Left lung (tissue), 4 donors: ENCODE measurements at regions not wholly inside any gene's neighbourhood (a gene's known extent, or its start where the extent isn't known, plus 50 kb on each side); places are given as distances from the start of the nearest gene placed in this dataset.

Experiments
- ATAC-seq: fragments of 200-7000 bp; cut with Tn5 transposase; one replicate; pipeline ENCODE4 v1.9.1; 2020; ENCODE audit warnings: moderate library complexity
- DNase-seq, 4 donors: peaks; one replicate each; pipeline ENCODE4 v3.0.0-alpha.2; 2013 to 2020
- H3K27ac ChIP-seq, 2 donors: fragments of 200-600 bp; sonication (generic) in 1 of 2; one replicate each; pipeline versions ENCODE4 v1.5.0 to v1.8.0; 2020 to 2021
- H3K27me3 ChIP-seq, 2 donors: fragments of 200-600 bp; sonication (generic) in 1 of 2; one replicate each; pipeline versions ENCODE4 v1.5.0 to v1.8.0; 2020 to 2021
- H3K36me3 ChIP-seq, 2 donors: fragments of 200-600 bp; sonication (generic) in 1 of 2; one replicate each; pipeline versions ENCODE4 v1.5.0 to v1.8.0; 2020 to 2021
- H3K4me1 ChIP-seq, 2 donors: fragments of 200-600 bp; one replicate each; pipeline ENCODE4 v1.8.0; 2021
- H3K4me3 ChIP-seq, 2 donors: fragments of 200-600 bp; sonication (generic) in 1 of 2; one replicate each; pipeline versions ENCODE4 v1.5.0 to v1.8.0; 2020 to 2021; ENCODE audit warnings: mild to moderate bottlenecking in 1 of 2
- H3K9me3 ChIP-seq, 2 donors: fragments of 200-600 bp; sonication (generic) in 1 of 2; one replicate each; pipeline versions ENCODE4 v1.5.0 to v1.8.0; 2020 to 2021
- intact Hi-C, 2 donors: fragments of 100-400 bp; cut with DNase I; formaldehyde crosslinking; loops; one replicate each; pipeline versions ENCODE4 v1.11.2 to v1.14.2; 2022
- TF ChIP-seq, protein P1 (sequence below), 2 donors: fragments of 200-600 bp; sonication (generic) in 1 of 2; IDR thresholded peaks; one replicate each; pipeline versions ENCODE4 v1.5.0 to v1.8.0; 2021; ENCODE audit warnings: antibody characterized with exemption in 2 of 2
- donor health status: DM: no; HTN: yes; CAD: no.
- donor health status: DM: no; HTN: no; CAD: no.

- no peaks in the 10 kb centered on the region for H3K36me3 ChIP-seq
- H3K4me3 ChIP-seq, result no peak overlapping the region
- H3K27ac ChIP-seq, result no peak overlapping the region
- DNase-seq, result no peak
- H3K4me1 ChIP-seq, result peaks cover 13 to 32% of the 10 kb centered on the region in 2 donors
- no peaks in the 10 kb centered on the region for H3K27me3 ChIP-seq
- intact Hi-C loops, result no loop called here
- ATAC-seq, result no peak
- H3K9me3 ChIP-seq, result no peaks in the 10 kb centered on the region
- TF ChIP-seq, protein P1, sequence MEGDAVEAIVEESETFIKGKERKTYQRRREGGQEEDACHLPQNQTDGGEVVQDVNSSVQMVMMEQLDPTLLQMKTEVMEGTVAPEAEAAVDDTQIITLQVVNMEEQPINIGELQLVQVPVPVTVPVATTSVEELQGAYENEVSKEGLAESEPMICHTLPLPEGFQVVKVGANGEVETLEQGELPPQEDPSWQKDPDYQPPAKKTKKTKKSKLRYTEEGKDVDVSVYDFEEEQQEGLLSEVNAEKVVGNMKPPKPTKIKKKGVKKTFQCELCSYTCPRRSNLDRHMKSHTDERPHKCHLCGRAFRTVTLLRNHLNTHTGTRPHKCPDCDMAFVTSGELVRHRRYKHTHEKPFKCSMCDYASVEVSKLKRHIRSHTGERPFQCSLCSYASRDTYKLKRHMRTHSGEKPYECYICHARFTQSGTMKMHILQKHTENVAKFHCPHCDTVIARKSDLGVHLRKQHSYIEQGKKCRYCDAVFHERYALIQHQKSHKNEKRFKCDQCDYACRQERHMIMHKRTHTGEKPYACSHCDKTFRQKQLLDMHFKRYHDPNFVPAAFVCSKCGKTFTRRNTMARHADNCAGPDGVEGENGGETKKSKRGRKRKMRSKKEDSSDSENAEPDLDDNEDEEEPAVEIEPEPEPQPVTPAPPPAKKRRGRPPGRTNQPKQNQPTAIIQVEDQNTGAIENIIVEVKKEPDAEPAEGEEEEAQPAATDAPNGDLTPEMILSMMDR (IDR thresholded peaks at IDR 0.05), result no peak
These were observed 83.7 kb upstream of the DUSP5 start for GRCh38 chr10:110413903-110414547.

- ATAC-seq (peak; percentile 48), DNase-seq (peak in 1 of 4 donors; percentile 53)
- Histone ChIP-seq H3K27me3 (no peaks in the 10 kb centered on the region), H3K4me3 (no peak overlapping the region), H3K36me3 (no peaks in the 10 kb centered on the region), H3K4me1 (peaks cover 13 to 30% of the 10 kb centered on the region in 2 donors), H3K27ac (no peak overlapping the region), H3K9me3 (no peaks in the 10 kb centered on the region)
- TF ChIP-seq, protein P1 (IDR thresholded peaks at IDR 0.05), result no peak
- intact Hi-C loops, result no loop called here
These were observed 83.0 kb upstream of the DUSP5 start for GRCh38 chr10:110414548-110415309.

DNA sequence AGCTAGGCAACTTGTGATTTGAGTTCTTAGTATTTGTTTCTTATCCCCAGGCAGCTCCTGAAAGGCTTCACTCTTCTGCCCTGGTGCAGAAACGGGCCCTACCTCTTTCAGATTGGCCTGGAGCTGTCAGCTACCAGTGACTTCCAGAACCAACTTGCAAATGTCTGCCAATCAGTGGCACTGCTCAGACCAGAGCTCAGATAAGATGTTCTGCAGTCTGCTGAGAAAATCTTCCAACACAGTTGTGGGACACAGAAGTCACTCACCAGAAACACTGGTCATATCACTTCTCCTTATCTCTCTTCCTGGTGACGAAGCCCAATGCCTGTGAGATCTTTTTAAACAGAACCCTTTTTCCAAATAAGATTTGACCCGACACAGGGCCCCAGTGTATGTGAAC is 81.9 kb upstream of the DUSP5 start:
- Histone ChIP-seq H3K9me3 (no peaks in the 10 kb centered on the region), H3K27me3 (no peaks in the 10 kb centered on the region), H3K36me3 (no peaks in the 10 kb centered on the region), H3K4me1 (peaks cover 3 to 29% of the 10 kb centered on the region in 2 donors), H3K27ac (no peak overlapping the region), H3K4me3 (no peak overlapping the region)
- DNase-seq (no peak), ATAC-seq (no peak)
- TF ChIP-seq, protein P1 (IDR thresholded peaks at IDR 0.05), result no peak
- intact Hi-C loops, result no loop called here

- TF ChIP-seq, protein P1 (IDR thresholded peaks at IDR 0.05), result no peak
- peak; percentile 69 for ATAC-seq
- Histone ChIP-seq H3K9me3 (no peaks in the 10 kb centered on the region), H3K4me3 (no peak overlapping the region), H3K36me3 (no peaks in the 10 kb centered on the region), H3K27me3 (no peaks in the 10 kb centered on the region), H3K27ac (no peak overlapping the region), H3K4me1 (peaks cover 0 to 25% of the 10 kb centered on the region in 2 donors)
- intact Hi-C loops, result no loop called here
- DNase-seq, result peak in 2 of 4 donors; percentile 59 to 68
These were observed 80.7 kb upstream of the DUSP5 start for GRCh38 chr10:110416776-110417711.
